Prostate gland (tissue), 2 donors: ENCODE measurements at regions not wholly inside any gene's neighbourhood (a gene's known extent, or its start where the extent isn't known, plus 50 kb on each side); places are given as distances from the start of the nearest gene placed in this dataset.

Source experiments
- DNase-seq: peaks from one replicate; pipeline ENCODE4 v3.0.0-alpha.2; 2019; ENCODE audit warnings: low spot score
- H3K27ac ChIP-seq, 2 donors: fragments of 200-600 bp; sonication (generic); 2 replicates each; pipeline ENCODE4 v1.5.1; 2017 to 2019
- H3K27me3 ChIP-seq: fragments of 200-600 bp; sonication (generic); replicated peaks from 2 replicates; pipeline ENCODE4 v1.5.1; 2019; ENCODE audit not compliant: insufficient read depth
- H3K36me3 ChIP-seq, 2 donors: fragments of 200-600 bp; sonication (generic); 1 replicate in 1 of 2; 2 replicates in 1 of 2; pipeline versions ENCODE4 v1.5.1 to v1.8.1; 2017 to 2019
- H3K4me1 ChIP-seq: fragments of 200-600 bp; sonication (generic); replicated peaks from 2 replicates; pipeline ENCODE4 v1.5.1; 2019
- H3K4me3 ChIP-seq, 2 donors: fragments of 200-600 bp; sonication (generic); 2 replicates each; pipeline ENCODE4 v1.5.1; 2017 to 2019
- H3K9me3 ChIP-seq: fragments of 200-600 bp; sonication (generic); 2 replicates; pipeline ENCODE4 v1.5.1; 2017
- CTCF ChIP-seq, 4 experiments: fragments of 200-600 bp in 2 of 4; fragments of 450-650 bp in 2 of 4; sonication (generic) in 2 of 4; IDR thresholded peaks; 1 replicate in 3 of 4; 2 replicates in 1 of 4; pipeline ENCODE4 v1.5.1; 2016 to 2019; ENCODE audit warnings: antibody characterized with exemption in 4 of 4, mild to moderate bottlenecking in 2 of 4, moderate library complexity in 2 of 4
- POLR2A ChIP-seq: fragments of 450-650 bp; IDR thresholded peaks from one replicate; pipeline ENCODE4 v1.6.1; 2016; ENCODE audit warnings: antibody characterized with exemption, mild to moderate bottlenecking
- POLR2AphosphoS5 ChIP-seq: sonication (generic); formaldehyde crosslinking; IDR thresholded peaks from one replicate; pipeline ENCODE4 v1.6.1; 2017; ENCODE audit warnings: antibody characterized with exemption
- WGBS: methylation state at CpG from one replicate; pipeline ENCODE4 v1.1.5; 2018; 5-methylcytosine and 5-hydroxymethylcytosine counted together
- intact Hi-C: fragments of 100-400 bp; cut with DNase I; formaldehyde crosslinking; loops from one replicate; pipeline ENCODE4 v1.14.2; 2022

GRCh38 chr9:25571491-25571890, 106.8 kb downstream of the TUSC1 start:
- no peaks in the 10 kb centered on the region for H3K9me3 ChIP-seq
- 90% methylated on average over 2 of the region's 2 CpGs for WGBS
- H3K4me1 ChIP-seq = no peaks in the 10 kb centered on the region
- H3K36me3 ChIP-seq = no peaks in the 10 kb centered on the region
- no peak overlapping the region for H3K4me3 ChIP-seq
- TF ChIP-seq POLR2AphosphoS5 (no peak), POLR2A (no peak), CTCF (IDR thresholded peaks at IDR 0.05) (no peak)
- DNase-seq = no peak
- no peak overlapping the region for H3K27ac ChIP-seq
- intact Hi-C loops = no loop called here
- H3K27me3 ChIP-seq = no peaks in the 10 kb centered on the region

- WGBS = 37% methylated on average over 6 of the region's 6 CpGs
- no peaks in the 10 kb centered on the region for H3K9me3 ChIP-seq
- no peak overlapping the region for H3K27ac ChIP-seq
- H3K36me3 ChIP-seq = no peaks in the 10 kb centered on the region
- TF ChIP-seq POLR2A = no peak
- TF ChIP-seq CTCF (IDR thresholded peaks at IDR 0.05) = no peak
- TF ChIP-seq POLR2AphosphoS5 = no peak
- DNase-seq = no peak
- no peak overlapping the region for H3K4me3 ChIP-seq
- intact Hi-C loops = no loop called here
- H3K27me3 ChIP-seq = no peaks in the 10 kb centered on the region
- no peaks in the 10 kb centered on the region for H3K4me1 ChIP-seq
Measured at GRCh38 chr9:25570802-25571201, 107.4 kb downstream of the TUSC1 start.

GRCh38 chr9:25562101-25562500, 116.1 kb downstream of the TUSC1 start:
- Histone ChIP-seq H3K27ac (no peak overlapping the region), H3K36me3 (no peaks in the 10 kb centered on the region), H3K27me3 (no peaks in the 10 kb centered on the region), H3K9me3 (no peaks in the 10 kb centered on the region), H3K4me1 (no peaks in the 10 kb centered on the region), H3K4me3 (no peak overlapping the region)
- intact Hi-C loops = no loop called here
- no peak for DNase-seq
- no peak for TF ChIP-seq POLR2A
- no peak for TF ChIP-seq POLR2AphosphoS5
- TF ChIP-seq CTCF (IDR thresholded peaks at IDR 0.05) = no peak
- 68% methylated on average over 2 of the region's 2 CpGs for WGBS

- Histone ChIP-seq H3K27ac (no peak overlapping the region), H3K4me1 (no peaks in the 10 kb centered on the region), H3K27me3 (no peaks in the 10 kb centered on the region), H3K4me3 (no peak overlapping the region), H3K9me3 (no peaks in the 10 kb centered on the region), H3K36me3 (no peaks in the 10 kb centered on the region)
- intact Hi-C loops = no loop called here
- no peak for DNase-seq
- WGBS = 66% methylated on average over 6 of the region's 6 CpGs
- TF ChIP-seq POLR2AphosphoS5 (no peak), POLR2A (no peak), CTCF (IDR thresholded peaks at IDR 0.05) (no peak)
Measured at GRCh38 chr9:25557645-25558300, 120.5 kb downstream of the TUSC1 start.

- 95% methylated on average over 1 of the region's 1 CpG for whole genome bisulfite sequencing
- no peaks in the 10 kb centered on the region for H3K36me3 ChIP-seq
- no peaks in the 10 kb centered on the region for H3K9me3 ChIP-seq
- DNase-seq = no peak
- no peak overlapping the region for H3K4me3 ChIP-seq
- no peak for TF ChIP-seq POLR2A
- no peak for TF ChIP-seq CTCF (IDR thresholded peaks at IDR 0.05)
- no peak for TF ChIP-seq POLR2AphosphoS5
- H3K27me3 ChIP-seq = no peaks in the 10 kb centered on the region
- no peaks in the 10 kb centered on the region for H3K4me1 ChIP-seq
- intact Hi-C loops = no loop called here
- H3K27ac ChIP-seq = no peak overlapping the region
Measured at GRCh38 chr9:25556540-25556939, 121.7 kb downstream of the TUSC1 start.
